ACC112 (cell line): ENCODE measurements at regions not wholly inside any gene's neighbourhood (a gene's known extent, or its start where the extent isn't known, plus 50 kb on each side); places are given as distances from the start of the nearest gene placed in this dataset.

Experiments
- H2AFZ ChIP-seq: fragments of 200-600 bp; sonication (generic); one replicate; pipeline ENCODE4 v1.6.0; 2017; ENCODE audit warnings: antibody characterized with exemption, low read length; ENCODE audit not compliant: unreplicated experiment
- H3K27ac ChIP-seq: fragments of 200-600 bp; sonication (generic); 2 replicates; pipeline ENCODE4 v1.5.1; 2014; ENCODE audit warnings: low read depth, mild to moderate bottlenecking, antibody characterized with exemption, low read length, moderate library complexity
- H3K27me3 ChIP-seq: fragments of 200-600 bp; sonication (generic); 2 replicates; pipeline ENCODE4 v1.6.1; 2014; ENCODE audit warnings: mild to moderate bottlenecking, antibody characterized with exemption, low read length, moderate library complexity, mixed read lengths; ENCODE audit not compliant: insufficient read depth
- H3K36me3 ChIP-seq: fragments of 200-600 bp; sonication (generic); 2 replicates; pipeline ENCODE4 v1.6.1; 2016; ENCODE audit warnings: mild to moderate bottlenecking, antibody characterized with exemption, low read length, moderate library complexity, mixed read lengths; ENCODE audit not compliant: insufficient read depth
- H3K4me1 ChIP-seq: fragments of 200-600 bp; sonication (generic); one replicate; pipeline ENCODE4 v1.6.1; 2016; ENCODE audit warnings: low read length, mixed read lengths; ENCODE audit not compliant: insufficient read depth, unreplicated experiment, control insufficient read depth
- H3K4me3 ChIP-seq: fragments of 200-600 bp; sonication (generic); 2 replicates; pipeline ENCODE4 v1.5.1; 2014; ENCODE audit warnings: mild to moderate bottlenecking, low read depth, low read length
- H3K79me2 ChIP-seq: fragments of 200-600 bp; sonication (generic); one replicate; pipeline ENCODE4 v1.6.0; 2016; ENCODE audit warnings: low read length; ENCODE audit not compliant: control insufficient read depth, unreplicated experiment, insufficient read depth

GRCh38 chr17:79365351-79365750, 245.5 kb downstream of the RBFOX3 start:
- H2AFZ ChIP-seq = no peak overlapping the region
- H3K36me3 ChIP-seq = no peaks in the 10 kb centered on the region
- peaks cover 75% of the 10 kb centered on the region for H3K27me3 ChIP-seq
- H3K27ac ChIP-seq = no peak overlapping the region
- no peaks in the 10 kb centered on the region for H3K4me1 ChIP-seq
- H3K4me3 ChIP-seq = no peak overlapping the region
- no peaks in the 10 kb centered on the region for H3K79me2 ChIP-seq

GRCh38 chr17:79364315-79365094, 246.3 kb downstream of the RBFOX3 start:
- Histone ChIP-seq H3K79me2 (no peaks in the 10 kb centered on the region), H3K27me3 (peaks cover 82% of the 10 kb centered on the region), H2AFZ (no peak overlapping the region)

GRCh38 chr17:79363552-79364275, 247.1 kb downstream of the RBFOX3 start:
- H3K4me1 ChIP-seq = no peaks in the 10 kb centered on the region
- H3K27me3 ChIP-seq = peaks cover 90% of the 10 kb centered on the region

More at GRCh38 chr17:79364315-79365094, 246.3 kb downstream of the RBFOX3 start:
- H3K4me1 ChIP-seq = no peaks in the 10 kb centered on the region
- H3K4me3 ChIP-seq = no peak overlapping the region
- no peaks in the 10 kb centered on the region for H3K36me3 ChIP-seq
- no peak overlapping the region for H3K27ac ChIP-seq

GRCh38 chr17:79362772-79363305, 248.0 kb downstream of the RBFOX3 start:
- H3K4me3 ChIP-seq = no peak overlapping the region
- no peaks in the 10 kb centered on the region for H3K36me3 ChIP-seq
- peaks cover 86% of the 10 kb centered on the region for H3K27me3 ChIP-seq
- no peak overlapping the region for H3K27ac ChIP-seq
- no peaks in the 10 kb centered on the region for H3K79me2 ChIP-seq
- no peaks in the 10 kb centered on the region for H3K4me1 ChIP-seq
- H2AFZ ChIP-seq = no peak overlapping the region

More at GRCh38 chr17:79363552-79364275, 247.1 kb downstream of the RBFOX3 start:
- H3K36me3 ChIP-seq = no peaks in the 10 kb centered on the region
- H2AFZ ChIP-seq = no peak overlapping the region
- no peak overlapping the region for H3K27ac ChIP-seq
- no peaks in the 10 kb centered on the region for H3K79me2 ChIP-seq
- no peak overlapping the region for H3K4me3 ChIP-seq

- no peaks in the 10 kb centered on the region for H3K4me1 ChIP-seq
- no peaks in the 10 kb centered on the region for H3K79me2 ChIP-seq
- H3K36me3 ChIP-seq = no peaks in the 10 kb centered on the region
- no peak overlapping the region for H2AFZ ChIP-seq
- no peak overlapping the region for H3K27ac ChIP-seq
- H3K27me3 ChIP-seq = peaks cover 79% of the 10 kb centered on the region
- no peak overlapping the region for H3K4me3 ChIP-seq
Observed at GRCh38 chr17:79361873-79362771, 248.7 kb downstream of the RBFOX3 start.

- H3K4me1 ChIP-seq = no peaks in the 10 kb centered on the region
- no peak overlapping the region for H3K4me3 ChIP-seq
- no peak overlapping the region for H3K27ac ChIP-seq
- no peaks in the 10 kb centered on the region for H3K79me2 ChIP-seq
- no peak overlapping the region for H2AFZ ChIP-seq
- H3K27me3 ChIP-seq = peaks cover 72% of the 10 kb centered on the region
- H3K36me3 ChIP-seq = no peaks in the 10 kb centered on the region
Observed at GRCh38 chr17:79361221-79361734, 249.6 kb downstream of the RBFOX3 start.

GRCh38 chr17:79360196-79360595, 250.7 kb downstream of the RBFOX3 start:
- Histone ChIP-seq H2AFZ (no peak overlapping the region), H3K27me3 (peaks cover 70% of the 10 kb centered on the region)

GRCh38 chr17:79356839-79357447, 253.9 kb downstream of the RBFOX3 start:
- no peaks in the 10 kb centered on the region for H3K4me1 ChIP-seq

More at GRCh38 chr17:79360196-79360595, 250.7 kb downstream of the RBFOX3 start:
- H3K27ac ChIP-seq = no peak overlapping the region
- H3K36me3 ChIP-seq = no peaks in the 10 kb centered on the region
- no peak overlapping the region for H3K4me3 ChIP-seq
- H3K79me2 ChIP-seq = no peaks in the 10 kb centered on the region
- H3K4me1 ChIP-seq = no peaks in the 10 kb centered on the region

GRCh38 chr17:79355165-79355564, 255.7 kb downstream of the RBFOX3 start:
- Histone ChIP-seq H3K79me2 (no peaks in the 10 kb centered on the region), H3K4me1 (no peaks in the 10 kb centered on the region), H3K27me3 (peaks cover 64% of the 10 kb centered on the region), H3K4me3 (no peak overlapping the region), H3K36me3 (no peaks in the 10 kb centered on the region), H3K27ac (no peak overlapping the region), H2AFZ (no peak overlapping the region)

More at GRCh38 chr17:79356839-79357447, 253.9 kb downstream of the RBFOX3 start:
- no peak overlapping the region for H3K4me3 ChIP-seq
- peaks cover 65% of the 10 kb centered on the region for H3K27me3 ChIP-seq
- H3K27ac ChIP-seq = no peak overlapping the region
- no peak overlapping the region for H2AFZ ChIP-seq
- H3K79me2 ChIP-seq = no peaks in the 10 kb centered on the region
- no peaks in the 10 kb centered on the region for H3K36me3 ChIP-seq
